H1 (cell line): ENCODE measurements at regions not wholly inside any gene's neighbourhood (a gene's known extent, or its start where the extent isn't known, plus 50 kb on each side); places are given as distances from the start of the nearest gene placed in this dataset.

ENCODE experiments used
- CTCF ChIA-PET: fragments of 300-600 bp; sonication (Branson Sonifier 250); formaldehyde crosslinking; loops from one replicate; lab custom pipeline; 2021; ENCODE audit not compliant: partially characterized antibody; lab: Charles Lee
- POLR2A ChIA-PET: fragments of 300-600 bp; sonication (Branson Sonifier 250); formaldehyde crosslinking; loops from one replicate; lab custom pipeline; 2021; ENCODE audit warnings: inconsistent platforms; ENCODE audit not compliant: partially characterized antibody; lab: Charles Lee
- DNase-seq, 2 experiments: peaks; one replicate each; pipeline versions ENCODE4 v3.0.0 to v3.0.0-alpha.2; 2010 to 2022; ENCODE audit warnings: low spot score in 2 of 2, low read depth in 1 of 2, mixed read lengths in 1 of 2
- FAIRE-seq: peaks from 2 replicates; lab custom pipeline; 2011; peaks lifted over from hg19 to GRCh38; lab: Jason Lieb, UNC
- H2AFZ ChIP-seq: 2 replicates; pipeline ENCODE4 v1.8.1; 2012; ENCODE audit warnings: low read length, inconsistent platforms
- H2AK5ac ChIP-seq: 2 replicates; pipeline ENCODE4 v1.6.1; 2013; ENCODE audit warnings: low read depth, low read length
- H2BK120ac ChIP-seq: replicated peaks from 2 replicates; pipeline ENCODE3; 2013; ENCODE audit warnings: low read depth, low read length, inconsistent platforms
- H2BK12ac ChIP-seq: 2 replicates; pipeline ENCODE4 v1.6.1; 2013; ENCODE audit warnings: low read depth, low read length
- H2BK15ac ChIP-seq: 2 replicates; pipeline ENCODE4 v1.6.1; 2013; ENCODE audit warnings: low read length
- H2BK20ac ChIP-seq: 2 replicates; pipeline ENCODE4 v1.6.1; 2013; ENCODE audit warnings: low read length
- H2BK5ac ChIP-seq: 2 replicates; pipeline ENCODE4 v1.6.1; 2013; ENCODE audit warnings: low read depth, low read length
- H3K14ac ChIP-seq: 2 replicates; pipeline ENCODE4 v1.6.1; 2013; ENCODE audit warnings: inconsistent platforms; ENCODE audit not compliant: insufficient read length
- H3K18ac ChIP-seq: 2 replicates; pipeline ENCODE4 v1.6.1; 2013; ENCODE audit warnings: low read length; ENCODE audit errors: extremely low read depth
- H3K23ac ChIP-seq: 2 replicates; pipeline ENCODE4 v1.6.1; 2013; ENCODE audit warnings: inconsistent platforms; ENCODE audit not compliant: insufficient read length
- H3K23me2 ChIP-seq: 2 replicates; pipeline ENCODE4 v1.6.1; 2013; ENCODE audit warnings: low read depth, low read length
- H3K27ac ChIP-seq: 2 replicates; pipeline ENCODE4 v1.6.1; 2011; ENCODE audit warnings: low read depth, low read length, inconsistent platforms
- H3K27me3 ChIP-seq, 4 experiments: replicated peaks in 1 of 4; 1 replicate in 1 of 4; 2 replicates in 3 of 4; pipeline versions ENCODE4 v1.6.1 to v1.8.1; 2011 to 2013; ENCODE audit warnings: low read length in 3 of 4, mild to moderate bottlenecking in 3 of 4, inconsistent platforms in 2 of 4, mixed read lengths in 2 of 4, moderate library complexity in 1 of 4; ENCODE audit not compliant: control insufficient read depth in 3 of 4, insufficient read depth in 3 of 4; ENCODE audit errors: extremely low read depth in 1 of 4
- H3K36me3 ChIP-seq, 4 experiments: 2 replicates each; pipeline versions ENCODE4 v1.6.1 to v1.8.1; 2011 to 2013; ENCODE audit warnings: mild to moderate bottlenecking in 4 of 4, low read length in 3 of 4, moderate library complexity in 2 of 4, control low read depth in 1 of 4, inconsistent platforms in 1 of 4; ENCODE audit not compliant: insufficient read depth in 4 of 4, control insufficient read depth in 2 of 4
- H3K4ac ChIP-seq: replicated peaks from 2 replicates; pipeline ENCODE3; 2013; ENCODE audit warnings: low read length, low read depth, mixed read lengths, inconsistent platforms; ENCODE audit not compliant: insufficient read length
- H3K4me1 ChIP-seq, 4 experiments: replicated peaks in 1 of 4; 1 replicate in 1 of 4; 2 replicates in 3 of 4; pipeline versions ENCODE4 v1.6.1 to v1.8.1; 2011 to 2013; ENCODE audit warnings: low read length in 3 of 4, inconsistent platforms in 2 of 4, mixed read lengths in 1 of 4; ENCODE audit not compliant: insufficient read depth in 4 of 4, control insufficient read depth in 3 of 4
- H3K4me2 ChIP-seq, 2 experiments: 2 replicates each; pipeline versions ENCODE4 v1.6.1 to v1.8.1; 2011 to 2013; ENCODE audit warnings: low read depth in 2 of 2, low read length in 2 of 2, control low read depth in 1 of 2, inconsistent platforms in 1 of 2, mild to moderate bottlenecking in 1 of 2; ENCODE audit not compliant: insufficient read depth in 1 of 2
- H3K4me3 ChIP-seq, 4 experiments: fragments of 200-600, 300-600 bp in 1 of 4; sonication (generic), shearing (Covaris generic), sonication (Bioruptor Twin) in 1 of 4; 2 replicates each; pipeline versions ENCODE4 v1.5.1 to v1.8.1; 2011 to 2016; ENCODE audit warnings: low read length in 4 of 4, low read depth in 3 of 4, control low read depth in 2 of 4, inconsistent platforms in 2 of 4, mild to moderate bottlenecking in 2 of 4, mixed read lengths in 1 of 4, moderate library complexity in 1 of 4; ENCODE audit not compliant: insufficient read depth in 2 of 4; ENCODE audit errors: extremely low read depth in 1 of 4
- H3K56ac ChIP-seq: replicated peaks from 2 replicates; pipeline ENCODE3; 2013; ENCODE audit warnings: low read depth, mild to moderate bottlenecking, mixed read lengths, low read length, inconsistent platforms; ENCODE audit not compliant: insufficient read length
- H3K79me1 ChIP-seq: 2 replicates; pipeline ENCODE4 v1.6.1; 2013; ENCODE audit warnings: low read depth, low read length, control low read depth
- H3K79me2 ChIP-seq, 2 experiments: 2 replicates each; pipeline versions ENCODE4 v1.6.1 to v1.8.1; 2012 to 2013; ENCODE audit warnings: low read length in 2 of 2, mild to moderate bottlenecking in 2 of 2, inconsistent platforms in 1 of 2; ENCODE audit not compliant: insufficient read depth in 2 of 2, control insufficient read depth in 1 of 2
- H3K9ac ChIP-seq, 4 experiments: replicated peaks in 1 of 4; 1 replicate in 1 of 4; 2 replicates in 3 of 4; pipeline versions ENCODE4 v1.6.1 to v1.8.1; 2011 to 2013; ENCODE audit warnings: low read depth in 3 of 4, low read length in 3 of 4, control low read depth in 2 of 4, mild to moderate bottlenecking in 2 of 4, moderate library complexity in 2 of 4, inconsistent platforms in 1 of 4; ENCODE audit errors: extremely low read depth in 1 of 4
- H3K9me3 ChIP-seq, 2 experiments: 2 replicates each; pipeline versions ENCODE4 v1.6.1 to v1.8.1; 2012 to 2013; ENCODE audit warnings: mild to moderate bottlenecking in 2 of 2, moderate library complexity in 2 of 2, control low read depth in 1 of 2, inconsistent platforms in 1 of 2, low read depth in 1 of 2, low read length in 1 of 2, mixed read lengths in 1 of 2; ENCODE audit not compliant: insufficient read depth in 2 of 2
- H4K20me1 ChIP-seq, 2 experiments: replicated peaks in 1 of 2; 2 replicates each; pipeline versions ENCODE3 to v1.8.1; 2011 to 2013; ENCODE audit warnings: inconsistent platforms in 2 of 2, low read length in 2 of 2, mild to moderate bottlenecking in 1 of 2; ENCODE audit not compliant: insufficient read depth in 2 of 2, control insufficient read depth in 1 of 2
- H4K5ac ChIP-seq: 2 replicates; pipeline ENCODE4 v1.6.1; 2013; ENCODE audit warnings: low read length, low read depth, mixed read lengths, inconsistent platforms; ENCODE audit not compliant: insufficient read length
- H4K8ac ChIP-seq: 2 replicates; pipeline ENCODE4 v1.8.0; 2013; ENCODE audit warnings: mild to moderate bottlenecking, moderate library complexity, low read length, inconsistent platforms; ENCODE audit not compliant: insufficient read depth; ENCODE audit errors: extremely low read depth
- H4K91ac ChIP-seq: replicated peaks from 2 replicates; pipeline ENCODE3; 2013; ENCODE audit warnings: low read length, mixed read lengths, inconsistent platforms; ENCODE audit not compliant: insufficient read length
- RBBP5 ChIP-seq: IDR thresholded peaks from 2 replicates; pipeline ENCODE4 v1.7.1; 2012; ENCODE audit warnings: low read depth, mild to moderate bottlenecking, inconsistent platforms, low read length, moderate library complexity, borderline replicate concordance
- SP1 ChIP-seq: IDR thresholded peaks from 2 replicates; pipeline ENCODE4 v1.6.1; 2011; ENCODE audit warnings: low read depth, low read length
- WGBS, 2 experiments: shearing (Covaris generic) in 1 of 2; methylation state at CpG; one replicate each; pipeline versions ENCODE4 v1.1.6 to v1.1.7; 2013 to 2015; ENCODE audit warnings: low lambda C conversion rate in 2 of 2, mixed read lengths in 2 of 2, inconsistent platforms in 1 of 2, low coverage in 1 of 2, missing lambda C conversion rate in 1 of 2; ENCODE audit not compliant: insufficient replicate concordance in 2 of 2, insufficient coverage in 1 of 2, insufficient read length in 1 of 2; ENCODE audit errors: extremely low coverage in 1 of 2, missing lambda C conversion rate in 1 of 2; 5-methylcytosine and 5-hydroxymethylcytosine counted together

DNA sequence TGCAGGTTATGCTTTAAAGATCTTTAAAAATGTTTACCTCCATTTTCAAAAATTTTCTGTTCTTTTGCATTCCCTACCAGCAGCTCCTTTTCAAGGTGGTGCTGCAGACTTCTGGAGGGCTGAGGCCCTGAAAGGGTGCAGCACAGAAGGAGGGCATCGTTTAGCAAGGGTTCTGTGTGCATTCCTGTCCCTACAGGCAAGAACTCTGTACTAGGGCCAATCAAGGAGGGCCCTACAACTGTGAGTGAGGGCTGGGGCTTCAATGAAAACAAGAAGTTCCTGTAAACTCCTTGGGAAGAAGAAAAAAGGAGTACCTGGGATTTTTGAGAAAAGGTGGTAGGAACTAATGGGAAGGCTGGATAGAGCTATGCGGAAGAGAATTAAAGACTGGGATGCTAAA is 50.7 kb upstream of the CSRP2 start:
- FAIRE-seq (peak; percentile 60), DNase-seq (no peak)
- no peak overlapping the region for H3K14ac ChIP-seq
- H3K18ac ChIP-seq = no peak overlapping the region
- no peak overlapping the region for H2BK20ac ChIP-seq
- no peak overlapping the region for H2BK5ac ChIP-seq
- no peaks in the 10 kb centered on the region for H3K27me3 ChIP-seq
- H3K36me3 ChIP-seq = no peaks in the 10 kb centered on the region
- H3K23ac ChIP-seq = no peak overlapping the region
- H3K79me2 ChIP-seq = no peaks in the 10 kb centered on the region
- no peak overlapping the region for H2BK120ac ChIP-seq
- H4K20me1 ChIP-seq = no peaks in the 10 kb centered on the region
- H3K56ac ChIP-seq = no peak overlapping the region
- H3K23me2 ChIP-seq = no peaks in the 10 kb centered on the region; the same call in 1 of the 2 replicates
- H2BK15ac ChIP-seq = no peak overlapping the region
- no peak overlapping the region for H3K4me2 ChIP-seq
- POLR2A ChIA-PET = interaction anchor here (1.1 kb wide), 1 partner anchor 51 kb away, joined by 3 read pairs; the partner anchor contains the start of gene CSRP2
- H4K8ac ChIP-seq = no peak overlapping the region; the same call in 1 of the 2 replicates
- H2AFZ ChIP-seq = peak overlapping the region; percentile 24; the same call in 1 of the 2 replicates
- TF ChIP-seq SP1 = peak; percentile 20; the same call in 1 of the 2 replicates
- TF ChIP-seq RBBP5 = no peak
- TF ChIP-seq, all 59 proteins: peak for 1
- Histone ChIP-seq H3K4me1 (no peaks in the 10 kb centered on the region), H4K5ac (no peak overlapping the region), H3K9me3 (peaks cover 0 to 5% of the 10 kb centered on the region in 2 experiments; a peak in 1 of 4 replicates), H3K27ac (no peak overlapping the region), H2AK5ac (no peak overlapping the region), H3K79me1 (no peaks in the 10 kb centered on the region), H3K4ac (no peak overlapping the region), H4K91ac (no peak overlapping the region), H2BK12ac (no peak overlapping the region), H3K9ac (no peak overlapping the region), H3K4me3 (no peak overlapping the region)
- CTCF ChIA-PET = interaction anchor here (0.6 to 1.6 kb wide), 11 partner anchors 13 to 307 kb away, joined by 3 to 7 read pairs (median 3); no protein-coding TSS in a partner anchor
- WGBS, 2 experiments = 64% methylated on average over 2 of the region's 2 CpGs; no CpG with 5 or more reads in 1 of the 2 experiments
